Gastroesophageal sphincter (tissue), 4 donors: ENCODE measurements at regions not wholly inside any gene's neighbourhood (a gene's known extent, or its start where the extent isn't known, plus 50 kb on each side); places are given as distances from the start of the nearest gene placed in this dataset.

Source experiments
- ATAC-seq: fragments of 150-250 bp; one replicate; pipeline ENCODE4 v1.9.1; 2016; ENCODE audit warnings: mild to moderate bottlenecking, moderate library complexity
- H3K27ac ChIP-seq, 4 donors: fragments of 200-600 bp; sonication (generic) in 3 of 4; 1 replicate in 3 of 4; 2 replicates in 1 of 4; pipeline ENCODE4 v1.5.1; 2016 to 2019
- H3K27me3 ChIP-seq: fragments of 200-600 bp; sonication (generic); one replicate; pipeline ENCODE4 v1.5.1; 2019
- H3K36me3 ChIP-seq, 2 donors: fragments of 200-600 bp; sonication (generic); one replicate each; pipeline ENCODE4 v1.5.1; 2019; ENCODE audit warnings: control low read depth in 1 of 2
- H3K4me1 ChIP-seq, 3 donors: fragments of 200-600 bp; sonication (generic); 1 replicate in 2 of 3; 2 replicates in 1 of 3; pipeline ENCODE4 v1.5.1; 2016 to 2019; ENCODE audit warnings: control low read depth in 2 of 3
- H3K4me3 ChIP-seq, 2 donors: fragments of 200-600 bp; sonication (generic); one replicate each; pipeline ENCODE4 v1.5.1; 2019; ENCODE audit warnings: mild to moderate bottlenecking in 1 of 2, moderate library complexity in 1 of 2
- H3K9me3 ChIP-seq, 3 donors: fragments of 200-600 bp; sonication (generic); one replicate each; pipeline ENCODE4 v1.5.1; 2017 to 2019; ENCODE audit warnings: control low read depth in 2 of 3
- EP300 ChIP-seq: sonication (generic); formaldehyde crosslinking; IDR thresholded peaks from one replicate; pipeline ENCODE4 v1.6.1; 2017; ENCODE audit warnings: antibody characterized with exemption, mild to moderate bottlenecking
- POLR2A ChIP-seq, 2 donors: fragments of 450-650 bp; IDR thresholded peaks; one replicate each; pipeline ENCODE4 v1.6.1; 2017; ENCODE audit warnings: antibody characterized with exemption in 2 of 2, mild to moderate bottlenecking in 2 of 2, moderate library complexity in 1 of 2
- POLR2AphosphoS5 ChIP-seq: sonication (generic); formaldehyde crosslinking; IDR thresholded peaks from one replicate; pipeline ENCODE4 v1.6.1; 2017; ENCODE audit warnings: antibody characterized with exemption
- WGBS, 2 donors: methylation state at CpG; one replicate each; pipeline ENCODE4 v1.1.5; 2018; ENCODE audit warnings: low coverage in 1 of 2; 5-methylcytosine and 5-hydroxymethylcytosine counted together
- TF ChIP-seq, protein P1 (sequence below), 4 experiments: fragments of 200-600 bp in 2 of 4; fragments of 450-650 bp in 2 of 4; sonication (generic) in 1 of 4; IDR thresholded peaks; one replicate each; pipeline ENCODE4 v1.5.1; 2017 to 2019; ENCODE audit warnings: antibody characterized with exemption in 4 of 4, mild to moderate bottlenecking in 2 of 4, moderate library complexity in 2 of 4

DNA sequence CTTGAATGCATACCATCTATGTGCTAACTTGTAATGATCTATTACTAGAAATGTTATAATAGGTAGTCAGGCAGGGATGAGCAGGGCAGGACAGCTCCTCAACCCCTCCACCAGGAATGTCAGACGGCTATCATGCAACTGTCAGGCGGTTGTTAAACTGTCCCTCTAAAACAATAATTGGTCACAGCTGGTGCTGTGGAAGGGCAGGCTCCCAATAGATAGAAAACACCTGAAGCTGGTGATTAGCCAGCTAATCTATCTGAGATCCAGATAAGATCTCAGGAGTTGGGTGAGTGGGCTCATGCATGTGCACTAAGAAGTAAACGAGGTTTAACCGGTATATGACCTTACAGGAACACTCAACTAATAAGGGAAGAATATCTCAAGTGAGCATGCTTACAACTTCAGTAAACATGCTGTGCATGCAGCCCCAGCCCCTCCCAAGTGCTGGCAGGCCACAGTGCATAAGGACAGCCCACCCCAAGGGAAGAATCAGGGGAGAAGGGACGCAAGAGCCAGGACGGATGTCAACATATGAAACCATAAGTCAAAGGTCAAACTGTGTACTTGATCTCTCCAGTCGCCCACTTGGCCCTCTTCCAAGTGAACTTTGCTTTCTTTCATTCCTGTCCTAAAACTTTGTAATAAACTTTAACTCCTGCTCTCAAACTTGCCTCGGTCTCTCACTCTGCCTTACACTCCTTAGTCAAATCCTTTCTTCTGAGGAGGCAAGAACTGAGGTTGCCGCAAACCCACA, 566.2 kb upstream of the NRSN1 start:
- Histone ChIP-seq H3K9me3 (peaks cover 0 to 20% (median 0%) of the 10 kb centered on the region in 3 donors), H3K36me3 (no peaks in the 10 kb centered on the region), H3K4me3 (no peak overlapping the region), H3K4me1 (peaks cover 0 to 12% (median 0%) of the 10 kb centered on the region in 3 donors), H3K27ac (no peak overlapping the region), H3K27me3 (no peaks in the 10 kb centered on the region)
- 62 to 70% methylated on average over 8 of the region's 9 CpGs for WGBS, 2 donors
- TF ChIP-seq POLR2AphosphoS5 (no peak), EP300 (no peak), POLR2A (IDR thresholded peaks at IDR 0.05) (no peak)
- TF ChIP-seq, protein P1, sequence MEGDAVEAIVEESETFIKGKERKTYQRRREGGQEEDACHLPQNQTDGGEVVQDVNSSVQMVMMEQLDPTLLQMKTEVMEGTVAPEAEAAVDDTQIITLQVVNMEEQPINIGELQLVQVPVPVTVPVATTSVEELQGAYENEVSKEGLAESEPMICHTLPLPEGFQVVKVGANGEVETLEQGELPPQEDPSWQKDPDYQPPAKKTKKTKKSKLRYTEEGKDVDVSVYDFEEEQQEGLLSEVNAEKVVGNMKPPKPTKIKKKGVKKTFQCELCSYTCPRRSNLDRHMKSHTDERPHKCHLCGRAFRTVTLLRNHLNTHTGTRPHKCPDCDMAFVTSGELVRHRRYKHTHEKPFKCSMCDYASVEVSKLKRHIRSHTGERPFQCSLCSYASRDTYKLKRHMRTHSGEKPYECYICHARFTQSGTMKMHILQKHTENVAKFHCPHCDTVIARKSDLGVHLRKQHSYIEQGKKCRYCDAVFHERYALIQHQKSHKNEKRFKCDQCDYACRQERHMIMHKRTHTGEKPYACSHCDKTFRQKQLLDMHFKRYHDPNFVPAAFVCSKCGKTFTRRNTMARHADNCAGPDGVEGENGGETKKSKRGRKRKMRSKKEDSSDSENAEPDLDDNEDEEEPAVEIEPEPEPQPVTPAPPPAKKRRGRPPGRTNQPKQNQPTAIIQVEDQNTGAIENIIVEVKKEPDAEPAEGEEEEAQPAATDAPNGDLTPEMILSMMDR (IDR thresholded peaks at IDR 0.05), result no peak
- no peak for ATAC-seq

DNA sequence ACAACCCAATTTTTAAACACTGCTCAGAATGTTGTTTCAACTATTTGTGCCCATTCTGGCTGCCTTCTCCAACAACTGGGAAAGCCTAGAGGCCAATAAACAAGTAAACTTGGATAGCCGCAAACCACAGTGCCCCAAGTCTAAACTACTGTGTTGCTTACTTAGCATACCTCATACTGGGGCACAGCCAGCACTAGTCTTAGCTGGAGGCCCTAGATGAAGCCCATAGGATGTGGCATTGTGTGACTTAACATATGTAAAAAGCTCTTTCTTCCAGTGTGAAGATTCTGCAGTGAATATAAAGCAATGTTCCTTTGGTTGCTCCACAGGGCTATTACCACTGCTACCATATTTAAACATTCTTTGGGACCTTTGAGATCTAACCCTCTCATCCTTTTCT, 564.3 kb upstream of the NRSN1 start:
- Histone ChIP-seq H3K27ac (no peak overlapping the region), H3K9me3 (peaks cover 0 to 20% (median 0%) of the 10 kb centered on the region in 3 donors), H3K27me3 (no peaks in the 10 kb centered on the region), H3K36me3 (no peaks in the 10 kb centered on the region), H3K4me1 (peaks cover 0 to 12% (median 0%) of the 10 kb centered on the region in 3 donors), H3K4me3 (no peak overlapping the region)
- 80 to 100% methylated on average over 1 of the region's 1 CpG for WGBS, 2 donors
- no peak for TF ChIP-seq POLR2AphosphoS5
- TF ChIP-seq POLR2A (IDR thresholded peaks at IDR 0.05), result no peak
- TF ChIP-seq, protein P1 (IDR thresholded peaks at IDR 0.05), result no peak
- no peak for TF ChIP-seq EP300
- no peak for ATAC-seq

DNA sequence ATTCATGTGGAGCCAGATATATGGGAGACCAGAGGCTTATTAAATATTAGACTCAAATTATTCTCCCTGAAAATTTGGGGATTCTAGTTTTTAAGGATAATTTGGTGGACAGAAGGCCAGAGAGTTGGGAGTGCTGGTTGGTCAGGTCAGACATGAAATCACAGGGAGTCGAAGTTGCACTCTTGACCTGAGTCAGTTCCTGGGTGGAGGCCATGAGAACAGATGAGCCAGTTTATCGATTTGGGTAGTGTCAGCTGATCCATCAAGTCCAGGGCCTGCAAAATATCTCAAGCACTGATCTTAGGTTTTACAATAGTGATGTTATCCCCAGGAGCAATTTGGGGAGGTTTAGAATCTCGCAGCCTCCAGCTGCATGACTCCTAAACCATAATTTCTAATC, 563.5 kb upstream of the NRSN1 start:
- ATAC-seq, result no peak
- H3K9me3 ChIP-seq, result peaks cover 0 to 20% (median 0%) of the 10 kb centered on the region in 3 donors
- TF ChIP-seq POLR2A (IDR thresholded peaks at IDR 0.05), result no peak
- TF ChIP-seq, protein P1 (IDR thresholded peaks at IDR 0.05), result no peak
- no peak for TF ChIP-seq EP300
- TF ChIP-seq POLR2AphosphoS5, result no peak
- H3K27me3 ChIP-seq, result no peaks in the 10 kb centered on the region
- H3K4me1 ChIP-seq, result peaks cover 0 to 12% (median 0%) of the 10 kb centered on the region in 3 donors
- no peaks in the 10 kb centered on the region for H3K36me3 ChIP-seq
- WGBS, 2 donors, result 76 to 100% methylated on average over 1 to 3 of the region's 3 CpGs
- H3K27ac ChIP-seq, result no peak overlapping the region
- no peak overlapping the region for H3K4me3 ChIP-seq

DNA sequence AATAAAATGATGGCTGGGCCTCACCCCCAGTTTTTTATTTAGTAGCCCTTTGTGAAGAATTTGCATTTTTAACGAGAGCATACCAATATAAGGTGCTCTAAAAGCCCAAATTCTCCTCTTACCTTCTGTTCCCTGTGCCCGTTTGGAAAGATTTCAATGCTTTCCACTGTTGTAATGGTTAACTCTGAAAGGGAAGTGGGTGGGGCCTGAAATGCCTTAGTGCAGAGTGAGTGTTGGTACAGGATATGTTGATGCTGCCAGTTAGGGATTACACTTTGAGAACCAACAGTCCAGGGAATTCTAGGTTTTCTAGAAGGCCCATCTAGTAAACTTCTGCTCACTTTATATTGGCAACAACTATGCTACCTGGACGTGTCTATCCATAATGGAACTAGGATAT, 562.7 kb upstream of the NRSN1 start:
- peaks cover 0 to 20% (median 0%) of the 10 kb centered on the region in 3 donors for H3K9me3 ChIP-seq
- no peak for ATAC-seq
- no peaks in the 10 kb centered on the region for H3K27me3 ChIP-seq
- H3K36me3 ChIP-seq, result no peaks in the 10 kb centered on the region
- no peak overlapping the region for H3K27ac ChIP-seq
- WGBS, 2 donors, result 84% methylated on average over 3 of the region's 3 CpGs
- H3K4me3 ChIP-seq, result no peak overlapping the region
- TF ChIP-seq EP300 (no peak), POLR2A (IDR thresholded peaks at IDR 0.05) (no peak), POLR2AphosphoS5 (no peak)
- TF ChIP-seq, protein P1 (IDR thresholded peaks at IDR 0.05), result no peak
- H3K4me1 ChIP-seq, result peaks cover 0 to 12% (median 0%) of the 10 kb centered on the region in 3 donors

DNA sequence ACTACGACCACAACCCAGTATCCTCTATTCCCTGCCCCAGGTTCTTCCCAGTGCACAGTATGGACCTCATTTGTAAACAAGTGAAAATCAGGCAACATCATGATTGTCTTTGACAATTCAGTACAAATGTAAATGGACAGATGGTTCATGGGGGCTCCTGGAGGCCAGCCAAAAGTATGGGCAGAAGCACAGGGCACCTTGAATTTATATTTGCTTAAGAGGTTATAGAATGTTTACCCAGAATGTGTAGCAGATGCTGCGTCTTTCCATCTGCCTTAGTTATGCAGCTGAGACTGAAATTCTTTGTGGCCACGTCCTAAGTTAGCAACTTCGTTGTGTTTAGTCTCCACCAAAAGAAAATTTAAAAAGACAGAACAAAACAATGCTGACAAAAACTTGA, 559.6 kb upstream of the NRSN1 start:
- no peak overlapping the region for H3K4me3 ChIP-seq
- 77 to 80% methylated on average over 4 of the region's 4 CpGs for WGBS, 2 donors
- H3K4me1 ChIP-seq, result no peaks in the 10 kb centered on the region
- no peaks in the 10 kb centered on the region for H3K27me3 ChIP-seq
- ATAC-seq, result no peak
- H3K36me3 ChIP-seq, result no peaks in the 10 kb centered on the region
- H3K27ac ChIP-seq, result no peak overlapping the region
- H3K9me3 ChIP-seq, result peaks cover 0 to 16% (median 0%) of the 10 kb centered on the region in 3 donors
- no peak for TF ChIP-seq POLR2A (IDR thresholded peaks at IDR 0.05)
- TF ChIP-seq, protein P1 (IDR thresholded peaks at IDR 0.05), result no peak
- TF ChIP-seq POLR2AphosphoS5, result no peak
- no peak for TF ChIP-seq EP300
